ENCODE measurements at regions not wholly inside any gene's neighbourhood (a gene's known extent, or its start where the extent isn't known, plus 50 kb on each side); places are given as distances from the start of the nearest gene placed in this dataset.
A peak's percentile ranks its signal among the peaks of the same experiment; 100 is the strongest.

DNA sequence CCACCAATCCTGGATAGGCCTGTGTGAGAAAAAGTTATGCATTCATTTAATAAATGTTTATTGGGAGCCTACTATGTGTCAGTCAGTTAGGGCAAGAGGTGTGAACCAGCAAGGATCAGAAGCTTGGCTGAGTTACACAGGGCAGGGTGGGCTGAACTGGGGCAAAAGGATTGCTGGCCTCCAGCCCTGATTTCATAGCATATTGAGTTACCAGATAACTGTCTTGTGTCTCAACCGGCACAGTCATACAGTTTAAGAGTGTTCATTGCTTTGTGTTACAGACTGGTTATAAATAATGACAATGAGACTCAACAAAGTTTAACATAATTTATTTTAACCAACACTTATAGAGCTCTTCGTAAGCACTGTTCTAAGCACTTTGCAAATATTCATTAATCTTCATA, 253.8 kb downstream of the DLEU7 start:
- DNase-seq, result peak in 1 of 2 donors; percentile 28
- Histone ChIP-seq H3K27ac (no peak overlapping the region), H3K27me3 (no peaks in the 10 kb centered on the region), H3K36me3 (no peaks in the 10 kb centered on the region), H3K4me1 (peaks cover 0 to 4% (median 0%) of the 10 kb centered on the region in 4 donors), H3K4me3 (no peak overlapping the region), H3K9me3 (no peaks in the 10 kb centered on the region)
- 53 to 65% (median 62%) methylated on average over 2 of the region's 2 CpGs for WGBS, 5 donors
- intact Hi-C loops (cut with DNase I; ENCODE audit: low total_unique reads), result no loop called here
- no peak for TF ChIP-seq POLR2AphosphoS5 (IDR thresholded peaks at IDR 0.05)
- TF ChIP-seq, protein P1, sequence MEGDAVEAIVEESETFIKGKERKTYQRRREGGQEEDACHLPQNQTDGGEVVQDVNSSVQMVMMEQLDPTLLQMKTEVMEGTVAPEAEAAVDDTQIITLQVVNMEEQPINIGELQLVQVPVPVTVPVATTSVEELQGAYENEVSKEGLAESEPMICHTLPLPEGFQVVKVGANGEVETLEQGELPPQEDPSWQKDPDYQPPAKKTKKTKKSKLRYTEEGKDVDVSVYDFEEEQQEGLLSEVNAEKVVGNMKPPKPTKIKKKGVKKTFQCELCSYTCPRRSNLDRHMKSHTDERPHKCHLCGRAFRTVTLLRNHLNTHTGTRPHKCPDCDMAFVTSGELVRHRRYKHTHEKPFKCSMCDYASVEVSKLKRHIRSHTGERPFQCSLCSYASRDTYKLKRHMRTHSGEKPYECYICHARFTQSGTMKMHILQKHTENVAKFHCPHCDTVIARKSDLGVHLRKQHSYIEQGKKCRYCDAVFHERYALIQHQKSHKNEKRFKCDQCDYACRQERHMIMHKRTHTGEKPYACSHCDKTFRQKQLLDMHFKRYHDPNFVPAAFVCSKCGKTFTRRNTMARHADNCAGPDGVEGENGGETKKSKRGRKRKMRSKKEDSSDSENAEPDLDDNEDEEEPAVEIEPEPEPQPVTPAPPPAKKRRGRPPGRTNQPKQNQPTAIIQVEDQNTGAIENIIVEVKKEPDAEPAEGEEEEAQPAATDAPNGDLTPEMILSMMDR (IDR thresholded peaks at IDR 0.05), result no peak
- TF ChIP-seq POLR2A (IDR thresholded peaks at IDR 0.05), result no peak
- TF ChIP-seq EP300 (IDR thresholded peaks at IDR 0.05), result no peak

DNA sequence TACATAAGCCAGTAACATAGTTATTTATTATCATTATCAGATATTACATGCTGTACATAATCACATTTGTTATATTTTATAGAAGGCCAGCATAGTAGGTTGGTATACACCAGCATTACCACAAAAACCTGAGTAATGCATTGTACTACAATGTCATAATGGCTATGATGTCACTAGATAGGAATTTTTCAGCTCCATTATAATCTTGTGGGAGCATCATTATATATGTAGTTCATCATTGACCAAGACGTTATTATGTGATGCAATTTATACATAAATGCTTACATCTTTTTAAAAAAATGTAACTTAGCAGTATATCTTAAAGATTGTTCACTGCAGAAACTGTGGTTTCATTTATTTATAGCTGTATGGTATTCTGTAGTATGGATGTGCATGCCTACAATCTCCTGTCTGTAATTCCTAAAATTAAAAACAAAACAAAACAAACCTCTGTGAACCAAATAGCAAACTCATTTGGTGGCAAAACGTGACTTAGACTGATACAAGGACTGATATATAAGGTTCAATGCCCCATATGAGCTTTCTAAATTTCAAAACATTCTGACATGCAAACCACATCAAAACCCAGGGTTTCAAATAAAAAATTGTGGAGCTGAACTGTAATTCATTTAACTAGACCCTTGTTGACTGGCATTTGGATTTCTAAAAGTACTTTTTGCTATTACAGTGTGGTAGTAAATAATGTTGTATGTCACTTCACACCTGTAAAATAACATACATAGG, 250.9 kb downstream of the DLEU7 start:
- H3K4me1 ChIP-seq, result peaks cover 0 to 4% (median 0%) of the 10 kb centered on the region in 4 donors
- 70 to 86% (median 79%) methylated on average over 2 of the region's 2 CpGs for WGBS, 5 donors

DNA sequence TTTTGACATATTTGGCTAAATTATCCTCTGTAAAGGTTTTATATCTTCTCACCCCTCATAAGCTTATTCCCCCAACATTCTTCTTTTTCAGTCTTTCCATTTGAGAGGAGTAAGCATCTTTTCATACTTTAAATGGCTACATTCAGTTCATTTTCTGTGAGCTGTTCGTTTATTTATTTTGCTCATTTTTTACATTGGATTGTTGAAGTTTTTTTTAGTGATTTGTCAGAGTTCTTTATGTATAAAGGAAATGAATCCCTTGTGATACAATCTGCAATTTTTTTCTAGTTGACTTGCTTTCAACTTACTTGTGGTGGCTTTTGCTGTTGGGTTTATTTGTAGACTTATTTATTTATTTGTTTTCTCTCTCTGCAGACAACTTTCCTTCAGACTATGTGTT, 250.3 kb downstream of the DLEU7 start:
- H3K27me3 ChIP-seq, result no peaks in the 10 kb centered on the region
- intact Hi-C loops (cut with DNase I; ENCODE audit: low total_unique reads), result no loop called here
- 77 to 94% (median 89%) methylated on average over 1 of the region's 1 CpG for whole genome bisulfite sequencing, 5 donors
- H3K4me3 ChIP-seq, result no peak overlapping the region
- TF ChIP-seq EP300 (IDR thresholded peaks at IDR 0.05) (no peak), POLR2A (IDR thresholded peaks at IDR 0.05) (no peak), POLR2AphosphoS5 (IDR thresholded peaks at IDR 0.05) (no peak)
- TF ChIP-seq, protein P1 (IDR thresholded peaks at IDR 0.05), result no peak
- no peak overlapping the region for H3K27ac ChIP-seq
- no peak for DNase-seq
- no peaks in the 10 kb centered on the region for H3K9me3 ChIP-seq
- H3K36me3 ChIP-seq, result no peaks in the 10 kb centered on the region
- H3K4me1 ChIP-seq, result peaks cover 0 to 4% (median 0%) of the 10 kb centered on the region in 4 donors

More for the DNA sequence above, 250.9 kb downstream of the DLEU7 start:
- Histone ChIP-seq H3K27ac (no peak overlapping the region), H3K27me3 (no peaks in the 10 kb centered on the region), H3K9me3 (no peaks in the 10 kb centered on the region), H3K36me3 (no peaks in the 10 kb centered on the region), H3K4me3 (no peak overlapping the region)
- intact Hi-C loops (cut with DNase I; ENCODE audit: low total_unique reads), result no loop called here
- TF ChIP-seq EP300 (IDR thresholded peaks at IDR 0.05) (no peak), POLR2A (IDR thresholded peaks at IDR 0.05) (no peak), POLR2AphosphoS5 (IDR thresholded peaks at IDR 0.05) (no peak)
- TF ChIP-seq, protein P1 (IDR thresholded peaks at IDR 0.05), result no peak
- DNase-seq, result no peak

DNA sequence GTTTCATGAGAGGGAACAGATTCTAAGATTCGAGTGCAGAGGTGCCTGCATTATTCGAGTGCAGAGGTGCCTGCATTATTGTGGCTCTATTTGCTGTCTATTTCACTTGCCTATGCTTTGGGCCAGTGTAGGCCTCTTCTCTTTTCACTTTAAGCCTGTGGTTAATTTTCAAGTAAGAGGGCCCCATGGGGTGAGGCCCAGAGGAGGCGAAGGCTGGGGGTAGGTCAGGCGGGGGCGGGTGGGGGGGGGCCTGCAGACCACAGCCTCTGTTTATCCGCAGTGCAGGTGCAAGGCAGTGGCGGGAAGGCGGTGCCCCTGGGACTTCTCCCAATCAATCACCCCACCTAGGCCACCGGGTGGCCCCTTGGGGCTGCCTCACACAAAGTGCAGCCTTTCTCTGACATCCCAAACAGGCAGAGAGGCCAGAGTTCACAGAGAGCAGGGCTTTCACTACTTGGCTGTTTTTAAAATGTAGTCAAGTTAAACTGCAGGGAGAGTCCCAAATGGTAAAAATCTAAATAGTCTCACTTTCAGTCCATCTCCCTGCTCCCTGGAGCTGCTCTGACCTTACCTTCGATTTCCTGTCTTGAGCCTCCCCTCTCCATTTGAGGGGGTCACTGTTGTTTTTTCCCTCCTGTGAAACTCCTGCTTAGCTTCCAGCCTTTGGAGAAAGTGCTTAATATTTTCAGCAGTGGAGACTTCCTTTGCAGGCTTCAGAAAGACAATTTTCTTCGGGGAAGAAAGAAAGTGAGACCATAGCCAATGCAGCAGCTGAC, 249.0 kb downstream of the DLEU7 start:
- no peak for TF ChIP-seq EP300 (IDR thresholded peaks at IDR 0.05)
- no peak for TF ChIP-seq POLR2AphosphoS5 (IDR thresholded peaks at IDR 0.05)
- TF ChIP-seq, protein P1 (IDR thresholded peaks at IDR 0.05), result no peak
- no peak for TF ChIP-seq POLR2A (IDR thresholded peaks at IDR 0.05)
- Histone ChIP-seq H3K27me3 (no peaks in the 10 kb centered on the region), H3K4me3 (no peak overlapping the region), H3K27ac (no peak overlapping the region), H3K9me3 (no peaks in the 10 kb centered on the region), H3K36me3 (no peaks in the 10 kb centered on the region), H3K4me1 (peaks cover 0 to 4% (median 0%) of the 10 kb centered on the region in 4 donors)
- intact Hi-C loops (cut with DNase I; ENCODE audit: low total_unique reads), result no loop called here
- WGBS, 5 donors, result 58 to 68% (median 63%) methylated on average over 9 to 11 of the region's 11 CpGs
- DNase-seq, result peak in 1 of 2 donors; percentile 36
